Stimulated activated CD4-positive, alpha-beta T cell treated with anti-CD3 and anti-CD28 coated beads, TNF-alpha, amount 100 ng/mL, for 1 hour (primary cell): ENCODE measurements at regions not wholly inside any gene's neighbourhood (a gene's known extent, or its start where the extent isn't known, plus 50 kb on each side); places are given as distances from the start of the nearest gene placed in this dataset.
"Not testable (repeated sequence)": the region's sequence is repeated elsewhere in the genome, so short reads cannot be mapped to it uniquely, and the experiment has no call there.

Experiments used
- DNase-seq, 3 donors: peaks; one replicate each; pipeline ENCODE4 v3.0.0-alpha.2; 2020; ENCODE audit warnings: low read depth in 3 of 3, low spot score in 1 of 3

DNA sequence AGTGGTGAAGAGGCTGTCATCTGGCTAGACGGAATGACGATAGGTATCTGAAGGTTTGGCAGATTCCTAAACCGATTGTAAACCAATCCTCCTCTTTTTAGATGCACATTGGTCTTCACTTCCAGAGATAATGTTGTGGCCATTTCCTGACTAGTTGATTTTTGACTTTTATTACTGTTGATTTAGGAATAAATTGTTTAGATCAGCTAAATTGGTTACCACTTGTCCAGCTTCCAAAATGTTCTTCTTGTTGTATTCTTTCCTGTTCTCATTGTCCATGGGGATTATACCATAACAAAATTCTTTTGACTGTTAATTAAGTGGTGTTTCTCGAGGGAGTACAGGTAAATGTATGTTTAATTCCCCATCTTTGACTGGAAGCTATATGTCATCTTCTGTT, 119.7 kb downstream of the MACROH2A1 start:
- no peak for DNase-seq

GRCh38 chr5:135276151-135276550, 122.9 kb downstream of the MACROH2A1 start:
- DNase-seq: no peak

DNA sequence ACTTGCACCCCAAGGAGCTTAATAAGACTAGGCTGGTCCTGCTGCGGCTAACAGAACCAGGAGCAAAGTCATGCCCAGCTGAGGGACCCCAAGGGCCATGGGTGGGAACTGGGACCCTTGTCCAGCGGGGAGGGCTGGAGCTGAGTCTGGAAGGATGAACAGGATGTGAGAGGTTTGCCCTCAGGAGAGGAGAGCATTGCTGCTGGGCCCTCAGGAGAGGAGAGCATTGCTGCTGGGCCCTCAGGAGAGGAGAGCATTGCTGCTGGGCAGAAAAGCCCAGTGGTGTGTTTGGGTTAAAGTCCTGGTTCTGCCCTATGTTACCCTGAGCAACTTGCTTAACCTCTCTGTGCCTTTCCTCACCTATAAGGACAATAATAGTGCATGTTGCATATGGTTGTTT, 125.8 kb downstream of the MACROH2A1 start:
- DNase-seq: no peak

DNA sequence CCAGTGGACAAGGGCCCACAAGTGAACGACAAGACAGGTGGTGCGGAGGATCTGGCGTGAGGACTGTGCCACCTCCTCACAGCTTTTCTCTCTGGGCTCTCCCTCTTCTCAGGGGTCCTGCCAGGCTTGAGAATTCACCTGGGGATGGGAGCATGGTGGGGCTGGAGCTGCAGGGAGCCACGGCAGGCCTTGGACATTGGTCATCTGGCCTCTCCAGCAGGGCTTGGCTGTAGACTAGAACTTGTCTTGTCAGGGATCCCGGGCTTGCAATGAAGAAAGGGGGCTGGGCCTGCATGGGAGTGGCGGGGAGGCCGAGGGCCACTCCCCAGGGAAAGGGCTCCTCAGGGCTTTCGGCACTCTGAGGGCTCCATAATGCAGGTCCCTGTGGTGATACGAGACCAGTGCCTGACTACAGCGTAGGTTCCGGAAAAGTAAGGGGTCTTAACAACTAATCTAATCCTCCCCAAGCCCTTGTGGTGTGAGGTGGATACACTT, 126.7 kb downstream of the MACROH2A1 start:
- no peak for DNase-seq

- DNase-seq: no peak
Measured at GRCh38 chr5:135271533-135272310, 127.3 kb downstream of the MACROH2A1 start.

DNA sequence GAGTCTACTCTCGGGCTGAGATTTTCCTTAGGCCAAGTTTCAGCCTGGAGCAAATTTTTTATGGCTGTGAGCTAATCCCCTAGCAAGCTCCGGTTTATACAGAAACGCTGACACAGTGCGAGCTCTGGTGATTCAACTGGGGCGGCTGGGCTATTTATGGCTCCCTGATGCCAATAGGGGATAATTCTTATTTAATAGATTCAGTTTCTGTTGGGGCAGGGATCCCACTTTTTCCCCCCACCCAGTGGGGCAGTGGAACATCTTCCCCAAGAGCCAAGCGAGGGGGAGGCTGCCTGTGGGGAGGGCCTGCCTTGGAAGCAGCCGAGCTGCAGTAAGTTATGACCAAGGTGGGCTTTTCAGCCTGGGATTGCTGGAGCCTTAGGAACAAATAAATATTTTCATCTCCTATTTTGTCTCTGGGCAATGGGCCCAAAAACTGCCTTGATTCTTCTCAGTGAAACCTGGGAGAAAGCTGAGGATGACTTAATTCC, 129.1 kb downstream of the MACROH2A1 start:
- no peak for DNase-seq

DNA sequence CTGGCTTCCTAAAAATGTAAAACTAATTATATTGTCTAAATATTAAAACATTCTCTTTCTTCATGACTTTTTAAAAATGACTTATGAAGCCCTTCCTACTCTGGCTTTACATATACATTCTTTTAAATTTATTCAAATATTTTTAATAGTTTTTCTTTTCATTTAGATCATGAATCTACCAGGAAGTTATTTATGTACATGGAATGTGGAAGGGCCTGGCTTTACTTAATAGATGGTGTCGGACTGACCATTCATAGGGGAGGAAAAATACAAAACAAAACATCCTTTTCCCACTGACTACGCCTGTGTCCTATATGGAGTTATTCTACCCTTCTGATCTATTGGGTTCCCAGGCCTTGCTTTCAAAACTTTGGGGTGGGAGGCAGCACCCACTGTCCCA, 129.8 kb downstream of the MACROH2A1 start:
- DNase-seq: no peak

GRCh38 chr5:135266975-135267374, 132.1 kb downstream of the MACROH2A1 start:
- DNase-seq: no peak

GRCh38 chr5:135266303-135266635, 132.8 kb downstream of the MACROH2A1 start:
- DNase-seq: no peak

DNA sequence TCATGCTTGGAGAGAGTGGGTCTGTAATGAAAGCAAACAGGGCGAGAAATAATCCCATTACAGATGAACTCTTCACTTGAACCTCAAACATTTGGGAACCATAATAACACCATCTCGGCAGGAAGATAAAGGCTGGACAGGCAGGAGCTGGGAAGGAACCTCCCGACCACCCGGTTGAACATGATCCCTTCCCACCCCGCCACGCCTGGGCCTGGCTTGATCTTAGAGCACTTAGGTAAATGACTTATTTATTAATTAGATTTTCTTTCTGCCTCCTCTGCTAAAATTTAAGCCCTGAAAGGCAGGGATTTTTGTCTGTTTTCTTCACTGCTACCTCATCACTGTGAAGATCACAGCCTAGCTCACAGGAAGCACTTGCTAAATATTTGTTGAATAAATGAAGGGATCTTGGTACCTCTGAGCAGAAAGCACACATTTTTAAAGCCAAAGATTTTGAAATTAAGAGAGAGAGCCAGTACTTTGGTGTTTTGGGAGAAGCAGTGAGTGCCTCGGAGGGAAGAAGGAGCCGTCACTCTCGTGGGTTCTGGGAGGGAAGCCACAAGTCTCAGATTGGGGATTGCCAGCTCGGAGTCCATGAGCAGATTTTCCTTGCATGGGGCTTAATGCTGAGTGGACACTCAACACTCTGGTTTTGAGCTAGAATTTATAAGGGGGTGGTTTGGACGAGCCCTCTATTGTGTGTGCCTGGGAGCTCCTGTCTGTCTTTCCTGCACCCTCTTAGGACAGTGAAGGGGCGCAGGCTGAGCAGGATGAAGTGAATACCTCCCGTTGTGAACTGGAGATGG, 133.3 kb downstream of the MACROH2A1 start:
- no peak for DNase-seq

- DNase-seq: no peak
Measured at GRCh38 chr5:135264451-135265440, 134.3 kb downstream of the MACROH2A1 start.

GRCh38 chr5:135263022-135263668, 135.9 kb downstream of the MACROH2A1 start:
- DNase-seq: no peak

- no peak for DNase-seq
Measured at GRCh38 chr5:135262364-135262763, 136.7 kb downstream of the MACROH2A1 start.

DNA sequence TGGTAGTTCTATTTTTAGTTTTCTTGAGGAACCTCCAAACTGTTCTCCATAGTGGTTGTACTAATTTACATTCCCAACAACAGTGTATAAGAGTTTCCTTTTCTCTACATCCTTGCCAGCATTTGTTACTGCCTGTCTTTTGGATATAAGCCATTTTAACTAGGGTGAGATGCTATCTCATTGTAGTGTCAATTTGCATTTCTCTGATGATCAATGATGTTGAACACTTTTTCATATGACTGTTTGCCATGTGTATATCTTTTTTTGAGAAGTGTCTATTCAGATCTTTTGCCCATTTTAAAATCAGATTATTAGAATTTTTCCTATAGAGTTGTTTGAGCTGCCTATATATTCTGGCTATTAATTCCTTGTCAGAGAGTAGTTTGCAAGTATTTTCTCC, 138.9 kb downstream of the MACROH2A1 start:
- not testable (repeated sequence) for DNase-seq

DNA sequence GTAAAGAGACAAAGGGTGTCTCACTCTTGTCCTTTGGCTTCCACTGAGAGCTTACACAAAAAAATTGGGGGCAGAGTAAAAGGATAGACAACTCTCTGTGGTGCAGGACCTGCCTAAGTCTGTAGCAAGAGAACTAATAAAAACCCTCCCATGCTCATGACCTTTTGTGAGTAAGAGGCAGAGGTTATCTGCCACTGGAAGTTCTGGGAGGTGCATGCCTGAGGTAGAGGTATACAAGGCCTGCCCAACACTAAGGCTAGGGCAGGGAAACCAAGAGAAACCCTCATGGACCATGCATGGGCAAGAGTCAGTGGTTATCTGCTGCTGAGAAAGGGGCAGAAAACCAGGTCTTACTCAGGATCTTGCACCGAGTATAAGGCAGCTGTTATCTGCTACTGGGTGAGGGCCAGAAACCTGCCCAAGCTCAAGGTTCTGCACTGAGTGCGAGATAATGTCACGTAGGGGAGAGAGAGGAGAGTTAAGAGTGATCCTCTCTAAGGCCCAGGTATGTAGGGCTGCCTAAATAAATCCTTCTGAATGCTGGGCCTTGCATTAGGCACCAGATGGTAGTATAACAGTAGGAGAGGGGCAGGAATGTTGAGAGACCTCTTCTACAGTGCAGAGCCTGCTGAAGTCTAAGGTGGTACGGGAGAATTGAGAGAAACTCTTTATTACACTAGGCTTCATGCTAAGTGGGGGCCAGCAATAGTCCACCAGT, 143.4 kb downstream of the MACROH2A1 start:
- DNase-seq: no peak

- no peak for DNase-seq
Measured at GRCh38 chr5:135254183-135254582, 144.8 kb downstream of the MACROH2A1 start.

DNA sequence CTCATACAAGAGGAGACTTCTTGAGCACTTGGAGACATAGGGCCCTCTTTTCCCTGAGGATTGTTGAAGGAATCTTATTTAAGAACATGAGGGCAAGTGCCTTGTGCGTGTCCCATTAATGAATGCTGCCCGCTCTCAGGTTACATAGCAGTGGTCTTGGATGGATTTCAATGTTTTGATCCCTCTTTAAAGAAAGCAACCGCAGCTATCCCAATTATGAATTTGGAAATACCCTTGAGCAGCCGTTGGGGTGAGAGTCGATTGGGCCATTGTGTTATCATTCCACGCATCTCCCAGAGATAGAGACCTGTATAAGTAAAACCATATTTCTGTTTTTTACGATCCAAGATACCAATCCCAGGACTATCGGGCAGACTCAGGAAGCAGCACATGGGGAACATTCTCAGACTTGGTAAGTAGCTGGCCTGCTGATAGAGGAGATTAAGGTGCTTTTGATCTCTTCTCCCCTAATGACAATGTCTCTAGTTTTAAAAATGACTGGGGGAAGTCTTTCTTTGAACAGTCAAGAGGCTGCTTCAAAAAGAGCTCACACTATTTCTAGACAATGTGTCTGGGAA, 145.3 kb downstream of the MACROH2A1 start:
- DNase-seq: no peak

DNA sequence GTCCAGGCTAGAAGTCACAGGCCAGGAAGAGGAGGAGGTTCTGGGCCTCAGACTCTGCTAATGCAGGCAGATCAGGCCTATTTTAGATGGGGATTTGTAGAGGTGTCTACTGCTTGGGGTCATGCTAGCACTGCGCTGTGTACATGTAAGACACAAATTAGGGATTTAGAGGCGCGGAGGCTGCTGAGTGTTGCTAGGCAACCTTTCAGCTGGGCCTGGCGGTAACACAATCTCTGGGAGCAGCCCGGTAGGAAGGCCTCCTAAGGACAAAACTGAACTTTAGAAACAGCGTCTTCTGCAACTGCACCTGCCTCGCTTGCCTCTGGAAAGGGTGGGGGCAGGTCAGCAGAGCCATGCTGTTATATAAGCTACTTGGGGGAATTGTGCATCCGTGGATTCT, 147.9 kb downstream of the MACROH2A1 start:
- no peak for DNase-seq

DNA sequence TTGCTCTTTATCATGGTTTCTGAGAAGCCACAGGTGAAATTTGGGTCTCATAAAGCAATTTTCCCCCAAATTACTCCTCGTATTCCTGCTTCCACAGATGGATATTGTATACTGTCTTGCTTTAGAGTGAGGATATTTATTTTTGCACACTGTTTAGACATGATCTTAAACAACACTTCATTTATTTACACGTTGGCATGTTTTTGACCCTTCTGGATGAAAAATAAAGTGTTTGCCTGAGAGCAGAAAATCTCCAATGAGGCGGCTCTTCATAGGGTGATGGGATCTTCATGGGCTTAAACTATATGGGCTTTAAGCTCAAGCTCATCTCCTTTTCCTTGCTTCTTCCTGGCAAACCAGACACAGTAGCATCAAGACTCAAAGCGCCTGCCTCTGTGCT, 148.4 kb downstream of the MACROH2A1 start:
- DNase-seq: no peak

DNA sequence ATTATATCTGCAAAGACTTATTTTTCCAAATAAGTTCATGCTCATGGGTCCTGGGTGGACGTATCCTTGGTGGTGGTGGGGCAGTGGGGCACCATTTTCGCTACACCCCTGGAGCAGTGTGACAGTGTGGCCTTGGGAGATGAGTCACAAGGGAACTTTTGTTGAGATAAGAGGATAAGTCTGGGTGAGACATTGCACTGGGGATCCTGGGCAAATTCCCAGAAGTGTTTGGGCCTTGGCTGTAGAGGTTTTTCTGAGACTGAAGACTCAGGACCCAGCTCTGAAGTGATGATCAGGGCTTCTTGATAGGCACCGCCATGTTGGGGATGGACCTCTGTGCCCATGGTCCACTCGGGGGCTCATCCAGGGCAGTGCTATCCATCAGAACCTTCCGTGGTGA, 149.4 kb downstream of the MACROH2A1 start:
- DNase-seq: no peak
